Hematopoietic multipotent progenitor cell treated with erythropoietin and hydrocortisone succinate and interleukin-3 and kit ligand, for 15 days (in vitro differentiated cells): ENCODE measurements at regions not wholly inside any gene's neighbourhood (a gene's known extent, or its start where the extent isn't known, plus 50 kb on each side); places are given as distances from the start of the nearest gene placed in this dataset.

ENCODE experiments used
- DNase-seq: peaks from one replicate; pipeline ENCODE4 v3.0.0-alpha.2; 2015; ENCODE audit warnings: low spot score

- no peak for DNase-seq
Measured at GRCh38 chr13:74662905-74663304, 528.7 kb upstream of the KLF12 start.

DNA sequence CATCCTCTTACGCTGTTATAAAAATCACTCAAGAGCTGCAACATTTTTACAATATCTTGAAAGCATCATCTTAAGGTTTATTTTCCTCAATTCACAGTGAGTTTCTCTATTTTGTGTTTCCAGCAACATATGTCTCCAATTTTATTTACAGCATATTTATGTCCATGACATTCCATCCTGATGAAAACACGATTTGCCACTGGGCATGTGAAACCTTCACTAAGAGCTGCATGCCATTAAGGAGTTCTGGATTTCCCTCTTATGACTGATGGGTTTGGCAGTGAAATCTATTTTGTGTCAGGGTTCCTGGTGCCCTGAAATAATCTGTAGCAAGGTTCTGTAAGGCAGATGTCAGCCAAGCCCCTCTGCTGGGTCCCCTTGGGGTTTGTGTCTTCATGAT lies 527.6 kb upstream of the KLF12 start:
- no peak for DNase-seq

- DNase-seq, result no peak
Measured at GRCh38 chr13:74657765-74658164, 523.6 kb upstream of the KLF12 start.

DNA sequence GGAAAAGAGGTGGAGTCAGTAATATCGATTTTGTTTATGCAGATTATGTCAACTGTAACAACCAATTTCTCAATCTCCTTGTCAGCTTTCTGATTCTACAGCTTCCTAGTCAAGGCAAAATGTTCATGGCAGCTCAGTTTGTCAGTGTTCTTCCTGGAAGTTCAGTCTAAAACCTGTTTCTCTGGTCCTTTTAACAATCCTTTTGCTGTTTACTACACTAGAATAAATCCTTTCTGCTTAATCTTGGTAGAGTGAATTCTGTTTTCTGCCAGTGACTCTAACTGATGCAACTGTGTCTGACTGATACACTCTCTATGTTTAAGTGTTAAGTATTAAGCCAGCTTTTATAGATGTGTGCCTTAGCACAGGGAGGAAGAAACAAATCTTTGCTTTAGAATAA lies 516.9 kb upstream of the KLF12 start:
- no peak for DNase-seq

- no peak for DNase-seq
Measured at GRCh38 chr13:74647991-74648390, 513.8 kb upstream of the KLF12 start.

DNA sequence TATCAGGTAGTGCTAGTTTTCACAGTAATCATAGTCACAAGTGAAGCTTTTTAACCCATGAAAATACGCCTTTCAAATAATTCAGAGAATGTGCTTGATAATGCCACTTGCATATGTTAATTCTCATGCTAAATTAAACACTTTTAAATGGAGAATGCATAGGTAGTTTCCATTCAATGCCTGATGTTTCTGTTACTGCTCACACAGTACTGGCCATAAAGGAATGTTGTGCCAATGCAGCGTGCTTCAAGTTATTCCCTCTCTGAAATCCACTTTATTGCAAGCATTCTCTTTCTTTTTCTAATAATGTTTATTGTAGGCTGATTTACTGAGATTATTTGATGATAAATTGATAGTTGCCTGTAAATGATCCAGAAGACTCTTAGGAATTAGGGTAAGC lies 513.0 kb upstream of the KLF12 start:
- no peak for DNase-seq

DNA sequence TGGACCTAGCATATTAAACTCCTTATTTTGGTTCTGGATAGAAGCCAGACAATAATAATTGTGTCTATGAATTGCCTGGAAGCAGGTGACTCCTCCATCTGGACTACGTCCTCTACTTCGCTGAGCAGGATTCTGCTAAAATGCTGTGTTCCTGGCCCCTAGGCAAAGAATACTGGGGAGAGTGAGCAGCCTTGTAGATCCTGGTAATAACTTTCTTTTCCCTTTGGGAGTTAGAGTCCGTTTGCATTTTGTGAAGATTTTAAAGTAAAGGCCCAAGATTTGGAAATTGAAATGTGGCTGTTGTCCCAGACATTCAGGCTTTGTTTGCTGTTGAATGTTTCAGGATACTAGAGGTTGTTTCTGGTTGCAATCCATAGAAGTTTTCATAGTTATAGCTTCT lies 511.9 kb upstream of the KLF12 start:
- no peak for DNase-seq

DNA sequence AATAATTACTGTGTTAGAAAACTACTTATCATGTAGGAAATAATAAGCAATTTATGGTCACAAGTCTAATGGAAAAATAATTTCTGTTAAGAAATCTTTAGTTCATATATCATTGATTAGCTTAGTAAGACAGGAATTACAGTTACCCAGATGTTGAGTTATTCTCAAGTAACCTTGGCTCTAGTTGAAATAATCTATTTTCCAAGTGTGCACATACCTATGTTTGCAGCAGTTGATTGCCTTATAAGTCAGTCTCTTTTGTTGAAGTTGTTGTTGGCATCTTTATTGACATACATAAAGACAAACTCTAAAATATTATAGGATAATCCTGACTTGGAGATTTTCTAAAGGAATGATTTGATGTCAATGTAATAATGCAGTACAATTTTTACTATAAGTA lies 511.4 kb upstream of the KLF12 start:
- DNase-seq, result no peak

DNA sequence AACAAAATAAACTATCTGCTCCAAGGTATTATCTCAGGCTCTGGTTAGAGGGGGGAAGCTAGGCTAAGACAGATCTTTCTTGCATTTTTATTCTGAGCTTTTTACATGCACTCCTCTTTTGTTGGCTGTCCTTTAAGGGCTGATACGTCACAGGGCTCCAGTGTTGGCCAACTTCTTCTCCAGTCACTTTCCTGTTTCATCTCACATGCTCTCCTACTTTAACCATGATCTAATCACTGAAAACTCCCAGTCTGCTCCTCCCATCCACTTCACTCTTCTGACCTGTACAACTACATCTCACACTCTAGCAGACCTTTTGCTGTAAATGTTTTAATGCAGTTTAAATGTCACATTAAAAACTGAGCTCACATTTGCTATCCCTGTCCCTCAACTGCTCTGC lies 510.0 kb upstream of the KLF12 start:
- DNase-seq, result no peak

DNA sequence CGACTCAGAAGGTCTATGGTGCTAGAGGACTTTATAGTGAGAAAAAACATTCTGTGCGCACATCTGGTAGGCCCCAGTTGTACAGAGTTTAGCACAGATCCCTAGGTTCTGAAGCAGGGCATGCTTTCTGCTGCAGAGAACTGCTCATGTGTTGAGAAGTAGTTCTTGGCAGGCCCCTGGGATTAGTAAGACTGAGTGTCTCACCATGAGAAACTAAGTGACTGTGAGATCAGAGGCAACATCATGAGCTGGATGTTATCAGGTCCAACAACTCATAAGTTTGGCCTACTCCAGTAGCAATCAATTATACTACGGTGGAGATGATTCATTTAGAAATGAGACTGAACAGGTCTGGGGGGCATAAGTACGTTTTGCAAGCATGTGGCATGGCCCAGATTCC lies 507.4 kb upstream of the KLF12 start:
- DNase-seq, result no peak

GRCh38 chr13:74633734-74634133 lies 499.5 kb upstream of the KLF12 start:
- no peak for DNase-seq

GRCh38 chr13:74629985-74630384 lies 495.8 kb upstream of the KLF12 start:
- DNase-seq, result no peak

- DNase-seq, result no peak
Measured at GRCh38 chr13:74625541-74625940, 491.3 kb upstream of the KLF12 start.

GRCh38 chr13:74623761-74624160 lies 489.6 kb upstream of the KLF12 start:
- no peak for DNase-seq

DNA sequence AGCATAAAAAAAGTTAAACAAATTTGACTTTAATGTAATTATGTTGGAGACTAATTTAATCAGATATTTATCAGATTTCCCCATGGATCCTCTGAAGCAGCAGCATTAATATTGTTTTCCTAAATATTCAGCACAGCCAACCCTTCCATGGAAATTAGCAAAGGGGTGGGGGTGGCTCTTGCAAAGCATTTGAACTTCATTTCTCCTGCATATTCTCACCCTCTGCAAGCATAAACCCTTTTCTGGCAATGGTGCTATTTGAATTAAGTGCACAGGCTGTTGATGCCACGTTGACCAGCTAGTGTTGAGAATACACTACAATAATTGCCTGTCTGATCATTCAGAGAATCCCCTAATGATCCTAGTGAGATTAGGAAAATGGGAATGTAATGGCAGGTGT lies 488.1 kb upstream of the KLF12 start:
- no peak for DNase-seq

GRCh38 chr13:74620711-74621110 lies 486.5 kb upstream of the KLF12 start:
- DNase-seq, result no peak

DNA sequence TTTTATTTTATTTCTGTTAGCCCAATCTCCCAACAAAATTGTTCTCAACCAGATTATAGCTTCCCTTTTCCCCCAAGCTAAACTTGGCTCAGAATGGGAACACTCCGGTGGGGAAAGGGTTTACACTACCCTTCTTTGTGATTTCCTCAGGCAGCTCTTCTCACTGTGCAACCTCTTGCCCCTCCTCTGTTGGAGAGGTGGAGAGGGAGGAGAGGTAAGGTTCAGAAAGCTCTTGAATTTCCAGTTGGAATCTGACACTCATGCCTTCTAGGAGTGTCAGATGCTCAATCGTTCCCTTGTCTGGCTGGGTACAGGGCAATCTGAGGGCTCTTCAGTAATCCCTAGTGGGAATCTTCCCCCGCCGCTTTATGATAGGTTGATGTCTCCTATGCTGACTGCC lies 486.1 kb upstream of the KLF12 start:
- DNase-seq, result no peak

DNA sequence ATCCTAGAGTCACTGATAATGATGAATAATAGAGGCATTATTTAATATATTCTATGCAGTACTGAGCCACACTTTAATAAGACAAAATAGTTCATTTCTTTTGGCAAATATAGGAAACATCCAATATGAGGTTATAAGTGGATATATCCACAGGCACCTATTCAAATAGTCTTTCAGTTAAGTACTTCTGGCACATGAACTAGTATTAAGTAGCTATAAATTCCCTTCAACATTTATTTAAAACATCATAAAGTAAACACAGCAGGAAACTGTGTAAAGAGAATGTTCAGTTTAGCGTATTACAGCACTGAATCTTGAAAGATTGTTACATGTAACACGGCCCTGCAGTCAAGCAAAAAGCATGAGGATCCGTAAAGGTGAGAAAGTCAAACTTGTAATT lies 463.3 kb upstream of the KLF12 start:
- DNase-seq, result no peak

GRCh38 chr13:74596691-74597090 lies 462.5 kb upstream of the KLF12 start:
- DNase-seq, result no peak

- DNase-seq, result no peak
Measured at GRCh38 chr13:74593688-74594087, 459.5 kb upstream of the KLF12 start.

DNA sequence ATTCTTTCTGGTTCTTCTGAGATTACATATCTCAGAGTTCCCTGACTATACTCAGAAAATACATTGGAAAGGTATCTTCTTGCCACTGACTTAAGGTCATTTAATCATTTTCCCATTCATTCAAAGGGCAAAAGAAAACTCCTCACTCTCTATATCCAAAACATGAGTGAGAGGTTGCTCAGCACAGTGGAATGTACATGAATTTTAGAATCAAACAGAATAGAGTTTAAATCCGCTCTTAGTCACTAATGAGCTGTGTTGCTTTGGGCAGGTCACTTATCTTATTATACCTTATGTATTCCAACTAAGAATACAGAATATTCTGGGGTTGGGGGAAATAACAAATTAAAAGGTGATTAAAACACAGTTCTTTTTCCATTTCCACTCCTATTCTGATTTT lies 452.6 kb upstream of the KLF12 start:
- DNase-seq, result no peak

DNA sequence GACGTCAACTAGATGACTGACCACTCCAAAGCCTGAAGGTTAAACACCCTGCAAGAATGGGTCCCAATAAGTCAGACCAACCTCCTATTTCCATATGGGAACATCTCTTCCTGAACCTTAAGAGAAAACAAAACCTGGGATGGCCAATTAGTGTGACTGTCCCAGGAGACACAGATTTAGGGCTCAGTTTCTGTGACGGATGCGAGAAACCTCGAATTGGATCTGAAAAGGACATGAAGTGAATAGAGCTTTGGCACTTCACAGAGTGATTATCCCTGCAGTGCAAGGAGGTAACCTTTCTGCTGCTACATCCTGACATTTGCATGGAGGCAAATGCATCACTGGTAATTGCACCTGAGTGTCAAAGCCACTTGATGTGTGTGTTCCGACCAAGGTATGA lies 442.2 kb upstream of the KLF12 start:
- DNase-seq, result no peak

- no peak for DNase-seq
Measured at GRCh38 chr13:74575729-74576125, 441.5 kb upstream of the KLF12 start.

DNA sequence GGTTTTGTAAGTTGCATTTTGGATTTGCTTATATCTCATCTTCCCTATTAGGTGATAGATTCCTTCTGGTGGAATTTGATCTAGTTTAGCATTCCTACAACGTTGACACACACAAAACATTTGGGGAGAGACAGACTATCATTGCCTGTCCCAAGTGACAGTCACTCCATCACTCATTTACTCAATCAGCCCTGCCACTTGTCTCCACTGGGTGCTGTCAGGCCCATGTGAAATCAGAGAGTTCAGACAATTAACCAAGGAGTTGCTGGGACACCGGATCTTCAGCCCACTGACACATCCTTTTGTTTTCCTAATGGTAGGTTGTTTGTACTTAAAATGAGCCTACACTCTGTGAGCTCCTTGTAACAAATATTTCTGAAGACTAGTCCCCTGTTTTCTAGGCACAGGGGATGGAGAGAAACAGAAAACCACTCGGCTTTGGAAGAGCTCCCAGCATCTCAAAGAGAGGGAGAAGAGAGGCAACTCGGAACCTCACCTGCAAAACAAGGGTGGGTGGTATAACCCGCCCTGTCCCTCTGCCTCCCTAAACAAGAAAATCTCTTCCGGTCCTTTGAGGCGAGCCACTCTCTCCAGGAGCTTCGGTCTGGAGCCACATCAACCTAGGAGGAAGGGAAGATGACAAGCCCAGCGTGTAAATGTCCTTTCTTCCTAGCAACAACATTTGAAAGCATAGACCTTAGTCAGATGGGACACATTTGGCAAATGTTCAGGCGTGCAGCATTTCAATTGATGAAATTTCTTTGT lies 440.9 kb upstream of the KLF12 start:
- DNase-seq, result no peak

DNA sequence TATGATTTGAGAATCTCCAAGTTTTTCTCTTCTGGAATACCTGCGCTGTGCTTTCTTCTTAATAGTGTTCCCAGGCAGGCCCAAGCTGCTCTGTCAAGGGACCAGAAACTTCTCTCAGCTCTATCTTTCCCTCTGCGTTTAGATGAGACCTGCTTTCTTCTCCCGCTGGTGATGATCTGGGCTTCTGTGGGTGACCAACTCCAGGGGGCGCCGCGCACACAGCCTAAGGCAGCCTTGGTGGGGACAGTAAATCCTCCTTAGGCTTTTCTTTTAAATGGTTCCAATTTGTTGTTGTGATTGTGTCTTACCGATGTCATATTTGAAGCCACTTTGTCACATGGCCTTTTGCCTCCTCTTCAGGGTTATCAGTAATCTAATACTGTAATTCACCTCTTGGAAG lies 439.4 kb upstream of the KLF12 start:
- no peak for DNase-seq
